ENCODE measurements at regions not wholly inside any gene's neighbourhood (a gene's known extent, or its start where the extent isn't known, plus 50 kb on each side); places are given as distances from the start of the nearest gene placed in this dataset.

- TF ChIP-seq CTCF (conservative IDR thresholded peaks at IDR 0.05; ENCODE audit: low read depth, low read length) = no peak
- no peak for TF ChIP-seq EZH2 (IDR thresholded peaks at IDR 0.05; ENCODE audit: borderline replicate concordance, low read depth, low read length, poor library complexity, severe bottlenecking)
Measured at GRCh38 chr1:60583696-60584095, 498.7 kb upstream of the NFIA start.

Measured in A673 (cell line).